GM12891 (cell line): ENCODE measurements at regions not wholly inside any gene's neighbourhood (a gene's known extent, or its start where the extent isn't known, plus 50 kb on each side); places are given as distances from the start of the nearest gene placed in this dataset.

Experiments
- DNase-seq: peaks from one replicate; pipeline ENCODE4 v3.0.0; 2011; ENCODE audit warnings: low spot score; ENCODE audit not compliant: insufficient read length
- FAIRE-seq: peaks from 2 replicates; lab custom pipeline; 2011; peaks lifted over from hg19 to GRCh38; lab: Jason Lieb, UNC
- PAX5 ChIP-seq: IDR thresholded peaks from 2 replicates; pipeline ENCODE4 v1.6.1; 2011; ENCODE audit warnings: low read length, moderate library complexity, mild to moderate bottlenecking; ENCODE audit not compliant: insufficient read depth, severe bottlenecking
- POLR2A ChIP-seq: IDR thresholded peaks from 2 replicates; pipeline ENCODE4 v1.6.1; 2011; ENCODE audit warnings: low read depth, low read length, control low read depth
- POLR2AphosphoS5 ChIP-seq: IDR thresholded peaks from 2 replicates; pipeline ENCODE4 v1.6.1; 2011; ENCODE audit warnings: low read depth, low read length, control low read depth
- POU2F2 ChIP-seq: IDR thresholded peaks from 2 replicates; pipeline ENCODE4 v1.6.1; 2011; ENCODE audit warnings: low read depth, mild to moderate bottlenecking, control low read depth, low read length, moderate library complexity
- SPI1 ChIP-seq: IDR thresholded peaks from 2 replicates; pipeline ENCODE4 v1.6.1; 2011; ENCODE audit warnings: low read depth, low read length, control low read depth
- TAF1 ChIP-seq: IDR thresholded peaks from 2 replicates; pipeline ENCODE4 v1.6.1; 2011; ENCODE audit warnings: low read depth, low read length, control low read depth

DNA sequence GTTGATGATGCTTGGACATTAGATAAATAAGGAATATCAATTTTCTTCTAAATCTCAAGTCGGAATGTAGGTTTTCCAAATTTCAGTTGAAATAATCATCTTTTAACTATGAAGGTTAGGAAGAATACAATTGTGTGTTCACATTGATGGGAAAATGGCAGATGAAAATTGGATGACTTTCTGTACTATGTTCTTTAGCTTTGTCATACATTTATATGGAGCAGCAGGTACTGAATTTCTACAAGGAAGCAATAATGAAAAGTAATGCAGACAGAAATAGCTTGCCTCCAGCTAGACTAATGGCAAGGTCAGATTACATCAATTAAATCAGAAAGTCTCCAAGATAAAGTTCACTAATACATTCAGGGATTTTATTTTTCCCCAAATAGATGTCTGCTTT lies 1423.7 kb upstream of the PCDH20 start:
- FAIRE-seq (no peak), DNase-seq (no peak)
- TF ChIP-seq TAF1, result no peak
- no peak for TF ChIP-seq POU2F2
- TF ChIP-seq PAX5, result no peak
- no peak for TF ChIP-seq POLR2A
- TF ChIP-seq POLR2AphosphoS5, result no peak
- no peak for TF ChIP-seq SPI1

DNA sequence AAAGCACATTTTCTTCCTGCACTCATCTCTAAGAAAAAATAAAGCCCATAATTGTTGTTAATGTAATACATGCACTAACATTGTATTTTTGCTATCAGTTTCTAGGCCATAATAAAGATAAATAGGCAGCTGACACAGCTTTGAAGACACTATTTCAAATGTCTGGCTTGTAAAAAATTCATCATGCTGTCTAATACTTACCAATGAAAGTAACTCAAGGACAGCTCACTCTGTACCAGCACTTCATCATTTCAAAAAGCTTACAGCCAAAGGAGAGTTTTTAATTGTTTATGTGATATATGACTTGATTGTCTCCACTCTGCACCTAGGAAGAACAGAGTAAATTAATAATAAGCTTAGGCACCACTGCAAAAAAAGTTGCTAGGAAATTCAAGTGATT lies 1423.3 kb upstream of the PCDH20 start:
- TF ChIP-seq POU2F2 (no peak), SPI1 (no peak), POLR2A (no peak), POLR2AphosphoS5 (no peak), PAX5 (no peak), TAF1 (no peak)
- DNase-seq (no peak), FAIRE-seq (no peak)

DNA sequence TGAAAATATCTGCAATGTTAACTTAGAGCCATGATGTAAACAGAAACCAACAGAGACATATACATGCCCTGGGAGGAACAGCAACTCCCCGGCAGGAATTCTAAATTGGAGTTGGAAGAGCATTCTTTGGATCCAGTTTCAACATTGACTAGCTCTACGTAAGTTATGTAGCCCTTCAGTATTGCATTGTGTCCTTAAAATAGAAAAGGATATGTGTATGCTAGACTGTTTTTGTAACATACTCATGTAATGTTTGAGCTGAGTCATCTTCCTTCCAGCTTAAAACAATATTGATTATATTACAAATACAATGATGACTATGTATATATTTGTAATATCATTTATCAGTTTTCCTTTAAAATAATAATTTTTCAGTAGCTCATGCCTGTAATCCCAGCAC lies 1422.2 kb upstream of the PCDH20 start:
- FAIRE-seq (no peak), DNase-seq (no peak)
- TF ChIP-seq POLR2AphosphoS5, result no peak
- TF ChIP-seq POLR2A, result no peak
- no peak for TF ChIP-seq PAX5
- TF ChIP-seq SPI1, result no peak
- no peak for TF ChIP-seq TAF1
- no peak for TF ChIP-seq POU2F2

DNA sequence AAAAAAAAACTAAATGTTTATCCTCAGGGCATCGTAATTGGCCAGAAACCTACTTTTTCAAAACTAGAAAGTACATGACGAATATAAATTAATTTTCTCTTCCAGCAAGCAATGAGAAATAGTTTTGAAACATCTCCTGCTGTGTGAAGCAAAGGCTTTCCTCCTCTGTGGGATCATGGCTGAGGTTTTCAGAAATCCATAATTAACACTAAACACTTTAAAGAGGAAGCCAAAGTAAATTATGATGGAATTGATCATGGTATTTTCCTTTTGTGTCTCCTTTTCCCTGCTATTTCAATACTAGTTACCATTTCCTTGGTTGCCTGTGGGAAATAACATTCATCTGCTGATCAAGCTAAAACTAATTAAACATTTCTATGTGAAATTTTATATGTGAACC lies 1413.8 kb upstream of the PCDH20 start:
- FAIRE-seq (no peak), DNase-seq (no peak)
- TF ChIP-seq SPI1 (no peak), PAX5 (no peak), POU2F2 (no peak), POLR2A (no peak), TAF1 (no peak), POLR2AphosphoS5 (no peak)

DNA sequence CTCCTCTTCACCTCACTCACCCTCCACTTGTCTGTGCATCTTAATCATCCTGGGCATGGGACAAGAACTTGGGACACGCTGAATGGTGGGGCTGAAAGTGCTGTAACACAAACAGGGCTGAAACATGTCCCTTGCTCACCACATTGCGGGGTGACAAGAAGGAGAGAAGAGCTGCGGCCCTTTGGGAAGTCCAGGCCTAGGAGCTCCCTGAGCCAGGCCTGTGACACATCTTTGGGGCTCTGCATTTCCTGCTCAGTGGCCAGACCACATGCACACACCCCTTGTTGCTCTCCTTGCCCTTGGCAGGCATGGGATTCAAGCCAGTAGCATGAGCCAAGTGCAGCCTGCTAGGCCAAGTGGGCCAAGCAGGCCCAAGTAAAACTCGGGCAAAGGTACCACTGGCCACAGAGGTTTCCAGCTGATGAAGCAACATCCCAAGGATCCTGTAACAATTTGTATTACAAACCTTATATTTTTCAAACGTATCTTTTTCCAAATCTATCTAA lies 1384.3 kb upstream of the PCDH20 start:
- no peak for TF ChIP-seq POU2F2
- TF ChIP-seq POLR2A, result no peak
- DNase-seq, result no peak
- FAIRE-seq, result no peak

DNA sequence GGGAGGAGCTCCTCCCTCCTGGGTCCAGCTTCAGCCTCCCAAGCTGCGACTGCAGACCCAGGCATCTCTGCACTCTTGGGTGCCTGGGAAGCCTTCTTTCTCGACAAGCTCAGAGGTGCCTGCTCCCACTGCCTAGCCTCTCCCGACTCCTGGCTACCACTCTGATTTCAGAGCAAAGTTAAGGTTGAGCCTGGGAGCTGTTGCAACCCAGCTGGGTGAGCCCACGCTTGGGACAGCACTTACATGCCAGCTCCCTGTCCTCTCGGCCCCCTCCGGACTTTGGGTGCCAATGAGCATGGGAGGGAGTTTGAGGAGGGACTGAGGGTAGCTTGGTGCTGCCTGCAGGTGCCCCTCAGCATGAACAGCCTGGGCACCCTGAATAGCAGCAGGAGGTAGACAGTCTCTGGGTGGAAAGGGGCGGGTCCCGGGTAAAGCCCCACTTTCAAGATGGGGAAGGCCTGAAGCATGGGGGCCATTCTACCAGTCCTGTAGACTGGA lies 1383.4 kb upstream of the PCDH20 start:
- TF ChIP-seq PAX5, result no peak
- no peak for TF ChIP-seq POU2F2
- no peak for TF ChIP-seq SPI1
- TF ChIP-seq POLR2A, result no peak
- no peak for TF ChIP-seq POLR2AphosphoS5
- TF ChIP-seq TAF1, result no peak
- DNase-seq (no peak), FAIRE-seq (no peak)

DNA sequence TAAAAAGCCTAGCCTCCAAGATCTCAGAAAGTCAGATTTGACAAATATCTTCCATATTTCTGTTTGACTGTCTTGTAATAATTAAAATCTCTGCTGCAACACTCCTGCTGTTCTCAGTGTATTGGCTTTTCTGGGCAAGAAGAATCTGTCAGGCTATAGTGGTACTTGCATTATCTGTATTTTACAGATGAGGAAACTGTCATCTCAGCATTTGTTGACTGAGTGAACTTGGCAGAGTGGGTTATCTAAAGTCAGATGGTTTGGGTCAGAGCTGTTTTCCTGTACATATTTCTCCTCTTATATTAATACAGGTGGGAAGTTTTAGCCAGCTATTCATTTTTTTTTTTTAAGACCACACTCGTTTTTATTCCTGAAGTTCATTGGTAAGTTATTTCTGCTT lies 1378.2 kb upstream of the PCDH20 start:
- DNase-seq (no peak), FAIRE-seq (no peak)
- no peak for TF ChIP-seq SPI1
- no peak for TF ChIP-seq POLR2AphosphoS5
- TF ChIP-seq POU2F2, result no peak
- TF ChIP-seq POLR2A, result no peak
- TF ChIP-seq PAX5, result no peak
- no peak for TF ChIP-seq TAF1

DNA sequence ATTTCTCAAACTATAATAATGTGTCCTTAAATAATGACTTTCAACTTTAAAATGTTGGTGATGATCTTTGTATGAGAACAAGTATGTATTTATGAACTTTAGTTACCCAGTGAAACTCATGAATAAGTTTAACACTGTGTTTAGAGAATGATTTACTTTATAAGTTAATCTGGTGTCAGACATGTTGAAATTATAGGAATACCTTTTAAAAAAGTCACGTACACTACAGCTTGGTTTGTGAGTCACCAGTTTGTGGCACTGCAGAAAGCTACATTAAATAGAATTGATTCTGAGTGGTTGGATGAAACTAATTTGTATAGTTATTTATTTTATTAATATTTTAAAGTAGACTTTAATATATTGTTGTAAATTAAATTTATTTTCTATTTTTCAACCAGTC lies 1366.2 kb upstream of the PCDH20 start:
- no peak for FAIRE-seq

DNA sequence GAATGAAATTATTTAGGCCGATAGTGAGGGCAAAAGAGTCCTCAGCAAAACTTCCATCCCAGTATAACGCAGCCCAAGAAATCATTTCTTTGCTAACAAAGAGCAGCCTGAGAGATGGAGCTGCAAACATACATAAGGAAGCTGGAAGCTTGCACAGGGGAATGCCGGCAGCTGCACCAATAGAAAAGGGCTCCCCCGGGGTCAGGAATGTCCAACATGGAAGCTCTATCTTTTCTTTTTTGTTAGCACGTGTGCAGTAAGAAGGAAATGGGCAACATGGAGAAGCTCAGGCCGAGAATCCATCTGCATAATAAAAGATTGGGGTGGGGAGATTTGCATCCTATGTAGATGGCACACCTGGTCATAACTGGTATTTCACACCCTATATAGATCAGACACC lies 1363.5 kb upstream of the PCDH20 start:
- no peak for DNase-seq
- no peak for TF ChIP-seq TAF1
- TF ChIP-seq POLR2A, result no peak
- no peak for TF ChIP-seq POLR2AphosphoS5
- no peak for TF ChIP-seq PAX5
- TF ChIP-seq POU2F2, result no peak
- TF ChIP-seq SPI1, result no peak
- FAIRE-seq, result no peak

More for the DNA sequence above, 1366.2 kb upstream of the PCDH20 start:
- no peak for TF ChIP-seq POU2F2
- no peak for TF ChIP-seq PAX5
- TF ChIP-seq SPI1, result no peak
- TF ChIP-seq POLR2A, result no peak
- no peak for TF ChIP-seq POLR2AphosphoS5
- TF ChIP-seq TAF1, result no peak
- no peak for DNase-seq

DNA sequence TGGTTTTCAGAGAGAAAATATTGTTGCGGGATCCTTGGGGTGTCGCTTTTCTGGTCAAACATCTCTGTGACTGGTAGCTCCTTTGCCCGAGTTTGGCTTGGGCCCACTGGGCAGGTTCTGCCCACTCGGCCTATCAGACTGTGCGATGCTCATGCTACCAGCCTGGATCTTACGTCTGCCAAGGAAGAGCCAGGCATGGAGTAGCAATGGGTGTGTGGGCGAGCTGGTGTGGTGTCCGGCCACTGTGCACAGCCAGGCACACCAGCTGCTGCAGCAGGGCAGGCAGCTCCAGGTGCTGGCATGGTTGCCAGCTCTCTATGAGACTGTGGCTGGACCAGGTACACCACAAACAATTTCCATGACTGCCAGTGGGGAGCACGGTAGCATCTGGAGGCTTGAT lies 1351.8 kb upstream of the PCDH20 start:
- FAIRE-seq, result no peak
- no peak for DNase-seq
- TF ChIP-seq POLR2A, result no peak
- no peak for TF ChIP-seq POLR2AphosphoS5

DNA sequence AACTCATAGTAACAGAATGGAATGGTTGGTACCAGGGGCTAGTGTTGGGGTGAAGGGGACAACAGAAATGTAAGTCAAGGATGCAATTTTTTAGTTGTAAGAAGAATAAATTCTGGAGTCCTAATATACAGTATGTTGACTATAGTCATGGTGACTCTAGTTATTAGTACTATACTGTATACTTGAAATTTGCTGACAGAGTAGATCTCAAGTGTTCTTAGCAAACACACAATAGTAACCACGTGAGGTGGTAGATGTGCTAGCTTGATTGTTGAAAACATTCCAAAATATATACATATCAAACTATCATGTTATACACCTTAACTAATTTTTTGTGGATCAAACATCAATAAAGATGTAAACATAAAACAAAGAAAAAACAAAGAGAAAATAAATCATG lies 1345.1 kb upstream of the PCDH20 start:
- DNase-seq, result no peak
- TF ChIP-seq SPI1 (no peak), POU2F2 (no peak), POLR2A (no peak), PAX5 (no peak), TAF1 (no peak), POLR2AphosphoS5 (no peak)
- no peak for FAIRE-seq
